GM03348 (cell line): ENCODE measurements at regions not wholly inside any gene's neighbourhood (a gene's known extent, or its start where the extent isn't known, plus 50 kb on each side); places are given as distances from the start of the nearest gene placed in this dataset.
"Not testable (repeated sequence)": the region's sequence is repeated elsewhere in the genome, so short reads cannot be mapped to it uniquely, and the experiment has no call there.

Experiments used
- DNase-seq: peaks from one replicate; pipeline ENCODE4 v3.0.0; 2012; ENCODE audit warnings: low spot score

DNA sequence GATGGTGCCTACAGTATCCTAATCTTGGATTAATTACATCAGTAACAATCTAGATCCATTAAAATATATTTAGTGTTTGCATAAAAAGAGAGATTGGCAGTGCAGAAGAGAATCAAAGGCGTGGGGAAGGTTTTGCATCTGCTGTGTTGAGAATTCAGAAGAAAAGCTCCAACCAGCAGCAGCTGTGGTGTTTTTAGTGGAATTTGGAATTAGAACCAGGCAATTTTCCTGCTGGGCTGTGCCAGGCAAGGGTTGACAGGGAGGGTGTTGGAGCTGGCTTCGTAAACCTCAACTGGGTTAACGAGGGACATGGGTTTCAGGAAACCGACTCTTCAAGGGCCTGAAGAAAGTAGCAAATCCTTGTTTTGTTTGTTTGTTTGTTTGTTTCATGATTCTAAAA lies 107.8 kb upstream of the WSCD1 start:
- no peak for DNase-seq

GRCh38 chr17:5971969-5972368 lies 98.2 kb upstream of the WSCD1 start:
- DNase-seq: no peak

DNA sequence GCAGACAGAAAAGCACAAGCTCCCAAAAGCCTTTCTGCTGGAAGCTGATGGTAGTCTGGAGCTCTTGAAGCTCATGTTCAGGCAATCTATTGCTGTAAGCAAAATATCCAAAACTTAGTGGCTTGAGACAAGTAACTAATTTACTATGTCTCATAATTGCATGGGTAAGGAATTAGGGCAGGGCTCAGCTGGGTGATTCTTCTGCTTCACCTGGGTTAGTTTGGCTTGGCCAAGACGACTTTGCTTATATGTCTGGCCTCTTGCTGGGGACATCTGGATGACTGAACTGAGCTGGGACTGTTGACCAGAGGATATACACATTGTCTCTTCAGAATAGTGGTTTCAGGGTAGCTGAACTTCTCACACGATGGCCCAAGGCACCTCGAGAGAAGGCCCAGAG lies 96.8 kb upstream of the WSCD1 start:
- no peak for DNase-seq

- DNase-seq: no peak
Observed at GRCh38 chr17:5975661-5976060, 94.5 kb upstream of the WSCD1 start.

DNA sequence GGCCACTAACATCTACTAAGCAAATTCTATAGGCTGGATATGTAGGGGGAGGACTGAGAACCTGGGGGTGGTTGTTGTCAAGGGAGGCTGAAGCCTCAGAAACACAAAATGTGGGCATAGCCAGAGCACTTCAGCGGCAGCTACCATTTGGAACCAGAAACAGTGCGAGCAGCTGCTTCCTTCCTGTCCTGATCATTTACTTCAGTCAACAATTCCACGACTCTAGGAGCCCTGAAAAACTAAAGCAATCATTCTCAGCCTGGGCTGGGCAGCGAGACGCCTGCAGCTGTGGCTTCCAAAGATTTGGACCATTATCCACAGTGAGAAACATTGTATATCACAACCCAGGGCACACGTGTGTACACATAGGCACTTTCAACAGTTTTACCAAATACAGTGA lies 93.9 kb upstream of the WSCD1 start:
- no peak for DNase-seq

- no peak for DNase-seq
Observed at GRCh38 chr17:5978496-5978895, 91.7 kb upstream of the WSCD1 start.

DNA sequence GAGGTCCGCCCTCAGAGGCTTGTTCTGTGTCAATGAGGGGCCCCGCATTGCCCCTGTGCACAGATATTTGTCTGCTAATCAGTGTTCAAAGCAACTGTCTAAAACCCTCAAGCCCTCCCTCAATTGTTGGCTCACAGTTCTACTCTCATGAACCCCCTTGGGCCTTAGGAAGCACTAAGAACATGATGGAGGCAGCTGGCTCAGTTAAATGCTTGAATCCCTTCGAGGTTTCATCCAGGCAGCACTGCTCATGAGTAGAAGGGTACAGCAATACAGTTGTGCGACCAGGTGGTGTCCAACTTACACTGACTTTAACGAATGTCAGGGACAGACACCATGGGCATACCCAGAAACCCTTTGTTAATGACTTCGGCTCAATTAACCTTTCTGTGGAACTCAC lies 89.2 kb upstream of the WSCD1 start:
- no peak for DNase-seq

GRCh38 chr17:5986644-5987043 lies 83.5 kb upstream of the WSCD1 start:
- DNase-seq: no peak

GRCh38 chr17:6000426-6000825 lies 69.8 kb upstream of the WSCD1 start:
- DNase-seq: no peak

GRCh38 chr17:6003221-6003620 lies 67.0 kb upstream of the WSCD1 start:
- DNase-seq: not testable (repeated sequence)

DNA sequence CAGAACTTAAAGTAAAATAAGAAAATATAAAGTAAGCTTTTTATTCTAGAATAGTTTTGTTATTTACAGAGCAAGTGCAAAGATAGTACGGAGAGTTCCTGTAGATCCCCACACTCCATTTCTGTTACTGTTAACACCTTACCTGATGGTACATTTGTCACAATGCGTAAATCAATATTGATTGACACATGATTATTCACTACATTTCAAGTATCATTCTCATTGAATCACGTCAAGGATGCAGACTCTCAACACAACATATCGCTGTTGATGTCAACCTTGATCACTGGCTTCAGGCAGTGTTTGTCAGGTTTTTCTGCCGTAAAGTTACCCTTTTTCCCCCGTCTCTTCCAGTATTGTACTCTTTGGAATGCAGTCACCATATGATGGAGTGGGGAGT lies 64.2 kb upstream of the WSCD1 start:
- DNase-seq: no peak

DNA sequence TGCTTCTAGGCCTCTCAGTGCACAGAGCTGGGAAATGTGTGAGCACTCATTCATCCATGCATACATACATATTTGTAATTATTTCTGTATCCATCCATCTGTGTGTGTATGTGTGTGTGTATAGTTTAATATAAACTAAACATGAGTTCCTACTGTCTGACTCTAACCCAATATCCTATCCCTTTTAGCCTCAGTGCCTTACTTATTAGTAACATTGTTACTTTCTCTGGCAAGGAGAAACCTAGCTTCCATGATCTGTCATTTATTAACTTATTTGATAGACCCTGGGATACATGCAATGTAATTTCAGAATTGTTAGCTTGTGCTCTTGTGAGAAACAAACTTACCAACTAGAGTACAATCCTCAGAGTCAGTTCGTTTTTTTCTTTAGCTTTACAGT lies 59.0 kb upstream of the WSCD1 start:
- no peak for DNase-seq

GRCh38 chr17:6018788-6019187 lies 51.4 kb upstream of the WSCD1 start:
- no peak for DNase-seq

DNA sequence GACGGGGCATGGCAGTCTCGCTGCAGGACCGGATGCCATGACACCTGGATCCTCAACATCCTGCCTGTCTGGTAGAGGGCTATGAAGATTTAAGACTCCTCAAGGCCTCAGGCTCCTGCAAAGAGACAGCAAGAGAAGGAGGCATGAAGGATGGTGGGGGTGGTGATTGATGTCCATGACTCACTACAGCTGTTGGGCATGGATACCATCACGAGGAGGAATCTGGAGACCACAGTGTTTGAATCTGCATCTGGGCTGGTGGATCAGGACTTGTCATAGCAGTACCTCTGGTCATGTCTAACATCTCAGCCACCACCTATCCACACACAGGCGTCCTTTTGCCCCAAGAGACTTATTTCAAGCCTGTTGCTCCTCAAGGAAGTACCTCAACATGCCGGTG lies 50.2 kb upstream of the WSCD1 start:
- DNase-seq: no peak

DNA sequence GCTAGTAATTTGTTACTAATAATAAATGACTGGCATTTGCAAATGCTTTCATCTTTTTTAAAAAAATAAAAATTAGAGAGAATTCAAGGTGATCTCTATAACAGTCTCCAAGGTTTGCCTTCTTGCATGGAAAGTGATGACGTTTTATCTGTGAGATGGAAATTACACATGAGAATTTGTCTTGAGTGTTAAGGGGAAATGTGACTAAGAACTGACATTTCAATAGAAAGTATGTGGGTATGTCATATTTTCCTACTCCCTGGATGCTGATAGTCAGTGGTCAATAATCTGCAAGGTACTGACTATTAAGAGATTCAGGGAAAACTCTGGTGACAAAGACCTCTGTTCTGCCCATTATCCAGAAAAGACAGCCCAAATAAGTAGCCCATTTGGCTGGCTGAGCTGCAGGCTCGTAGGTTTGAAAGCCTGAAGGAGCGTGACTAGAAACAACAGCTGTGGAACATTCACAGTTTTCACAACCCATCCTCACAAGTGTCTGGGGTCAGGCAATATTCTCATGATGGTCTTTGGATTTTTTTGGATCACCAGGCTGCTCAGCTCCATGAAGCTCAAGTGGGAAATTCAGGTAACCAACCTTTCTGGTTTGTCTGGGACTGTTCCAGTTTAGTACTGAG lies 49.7 kb upstream of the WSCD1 start:
- DNase-seq: no peak
